OCI-LY3 (cell line): ENCODE measurements at regions not wholly inside any gene's neighbourhood (a gene's known extent, or its start where the extent isn't known, plus 50 kb on each side); places are given as distances from the start of the nearest gene placed in this dataset.

Experiments
- CTCF ChIP-seq: fragments of 200-600, 300-600 bp; sonication (generic); IDR thresholded peaks from 2 replicates; pipeline ENCODE4 v1.5.1; 2014; ENCODE audit warnings: antibody characterized with exemption, low read length, low read depth
- EZH2phosphoT487 ChIP-seq: fragments of 200-600 bp; shearing (Covaris generic); IDR thresholded peaks from 2 replicates; pipeline ENCODE4 v1.6.1; 2018; ENCODE audit warnings: antibody characterized with exemption, mixed run types, low read depth

GRCh38 chr12:115657081-115658013, 620.1 kb downstream of the MED13L start:
- TF ChIP-seq CTCF (no peak), EZH2phosphoT487 (no peak)
